ENCODE measurements at regions not wholly inside any gene's neighbourhood (a gene's known extent, or its start where the extent isn't known, plus 50 kb on each side); places are given as distances from the start of the nearest gene placed in this dataset.

DNA sequence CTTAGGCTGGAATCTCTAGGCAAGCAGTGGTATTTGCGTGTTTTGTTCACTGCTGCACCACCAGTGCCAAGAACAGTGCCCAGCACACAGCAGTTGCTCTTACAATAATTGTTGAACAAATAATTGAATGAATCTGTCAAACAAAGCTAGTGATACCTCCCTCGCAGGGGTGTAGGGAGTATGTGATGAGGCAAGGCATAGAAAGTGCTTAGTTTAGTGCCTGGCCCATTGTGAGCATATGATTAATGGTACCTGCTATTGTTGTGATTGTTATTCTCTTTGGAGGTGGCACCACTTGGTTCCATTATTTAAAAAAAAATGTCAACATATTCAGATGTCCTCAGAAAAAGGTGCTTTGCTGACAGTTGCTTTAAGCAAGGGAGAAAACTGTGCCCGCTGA, 210.1 kb upstream of the TBX3 start:
- TF ChIP-seq, protein P1, sequence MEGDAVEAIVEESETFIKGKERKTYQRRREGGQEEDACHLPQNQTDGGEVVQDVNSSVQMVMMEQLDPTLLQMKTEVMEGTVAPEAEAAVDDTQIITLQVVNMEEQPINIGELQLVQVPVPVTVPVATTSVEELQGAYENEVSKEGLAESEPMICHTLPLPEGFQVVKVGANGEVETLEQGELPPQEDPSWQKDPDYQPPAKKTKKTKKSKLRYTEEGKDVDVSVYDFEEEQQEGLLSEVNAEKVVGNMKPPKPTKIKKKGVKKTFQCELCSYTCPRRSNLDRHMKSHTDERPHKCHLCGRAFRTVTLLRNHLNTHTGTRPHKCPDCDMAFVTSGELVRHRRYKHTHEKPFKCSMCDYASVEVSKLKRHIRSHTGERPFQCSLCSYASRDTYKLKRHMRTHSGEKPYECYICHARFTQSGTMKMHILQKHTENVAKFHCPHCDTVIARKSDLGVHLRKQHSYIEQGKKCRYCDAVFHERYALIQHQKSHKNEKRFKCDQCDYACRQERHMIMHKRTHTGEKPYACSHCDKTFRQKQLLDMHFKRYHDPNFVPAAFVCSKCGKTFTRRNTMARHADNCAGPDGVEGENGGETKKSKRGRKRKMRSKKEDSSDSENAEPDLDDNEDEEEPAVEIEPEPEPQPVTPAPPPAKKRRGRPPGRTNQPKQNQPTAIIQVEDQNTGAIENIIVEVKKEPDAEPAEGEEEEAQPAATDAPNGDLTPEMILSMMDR (conservative IDR thresholded peaks at IDR 0.05), result no peak
- no peak for TF ChIP-seq ZFX (IDR thresholded peaks at IDR 0.05)

Data from C4-2B (cell line).